Mucosa of stomach (tissue), 1 donor: ENCODE measurements at regions not wholly inside any gene's neighbourhood (a gene's known extent, or its start where the extent isn't known, plus 50 kb on each side); places are given as distances from the start of the nearest gene placed in this dataset.

ENCODE experiments used
- H3K27me3 ChIP-seq: one replicate; pipeline ENCODE4 v1.7.0; 2013; ENCODE audit warnings: mild to moderate bottlenecking, low read length; ENCODE audit not compliant: control insufficient read depth, insufficient read depth
- H3K36me3 ChIP-seq: one replicate; pipeline ENCODE4 v1.7.0; 2013; ENCODE audit warnings: low read length; ENCODE audit not compliant: control insufficient read depth, insufficient read depth
- H3K4me1 ChIP-seq: one replicate; pipeline ENCODE4 v1.7.0; 2013; ENCODE audit warnings: mild to moderate bottlenecking, low read length; ENCODE audit not compliant: control insufficient read depth, insufficient read depth
- H3K4me3 ChIP-seq: one replicate; pipeline ENCODE4 v1.7.0; 2013; ENCODE audit warnings: low read length
- H3K9ac ChIP-seq: one replicate; pipeline ENCODE4 v1.7.0; 2013; ENCODE audit warnings: mild to moderate bottlenecking, low read length, moderate library complexity
- H3K9me3 ChIP-seq: one replicate; pipeline ENCODE4 v1.7.0; 2013; ENCODE audit warnings: mild to moderate bottlenecking, low read length, moderate library complexity; ENCODE audit not compliant: control insufficient read depth
- donor health status: Pancreatic carcinoma.

DNA sequence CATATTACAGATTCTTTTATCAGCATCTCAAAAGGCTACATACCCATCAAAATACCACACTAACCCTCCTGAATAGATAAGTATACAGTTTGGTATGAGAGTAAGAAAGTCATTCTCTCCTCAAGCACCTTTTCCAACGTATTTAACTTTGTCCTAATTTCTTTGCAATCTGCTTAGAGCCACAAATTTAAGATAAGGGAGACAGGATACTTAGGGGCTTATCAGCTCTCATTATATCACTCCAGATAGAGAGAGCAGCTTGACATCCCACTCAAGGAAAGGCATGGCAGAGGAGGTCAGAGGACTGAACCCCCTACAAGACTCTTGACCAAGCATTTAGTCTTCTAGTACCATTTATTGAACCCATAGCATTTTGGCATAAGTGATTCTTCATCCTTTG is 262.4 kb downstream of the ADGRA3 start:
- Histone ChIP-seq H3K4me1 (no peaks in the 10 kb centered on the region), H3K9ac (no peak overlapping the region), H3K36me3 (no peaks in the 10 kb centered on the region), H3K9me3 (no peaks in the 10 kb centered on the region), H3K27me3 (no peaks in the 10 kb centered on the region), H3K4me3 (no peak overlapping the region)

DNA sequence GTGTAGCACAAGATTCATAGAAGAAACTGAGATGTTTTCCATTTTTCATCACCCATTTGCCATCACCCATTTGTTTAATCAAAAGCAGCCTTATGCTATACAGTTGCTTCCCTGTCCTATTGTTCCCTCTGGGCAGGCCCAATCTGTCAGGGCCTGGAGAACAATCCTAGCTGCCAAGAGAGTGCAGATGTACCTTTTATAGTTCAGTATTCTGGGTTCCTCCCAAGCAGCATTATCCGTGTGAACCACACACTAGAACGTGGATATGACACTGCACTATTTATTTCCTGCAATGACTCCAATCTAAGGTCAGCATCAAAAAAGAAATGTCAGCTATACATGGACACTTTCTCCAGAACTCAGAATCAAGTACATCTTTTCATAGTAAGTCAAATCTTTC is 269.0 kb downstream of the ADGRA3 start:
- Histone ChIP-seq H3K9ac (no peak overlapping the region), H3K4me1 (no peaks in the 10 kb centered on the region), H3K36me3 (no peaks in the 10 kb centered on the region), H3K4me3 (no peak overlapping the region), H3K27me3 (no peaks in the 10 kb centered on the region), H3K9me3 (no peaks in the 10 kb centered on the region)

DNA sequence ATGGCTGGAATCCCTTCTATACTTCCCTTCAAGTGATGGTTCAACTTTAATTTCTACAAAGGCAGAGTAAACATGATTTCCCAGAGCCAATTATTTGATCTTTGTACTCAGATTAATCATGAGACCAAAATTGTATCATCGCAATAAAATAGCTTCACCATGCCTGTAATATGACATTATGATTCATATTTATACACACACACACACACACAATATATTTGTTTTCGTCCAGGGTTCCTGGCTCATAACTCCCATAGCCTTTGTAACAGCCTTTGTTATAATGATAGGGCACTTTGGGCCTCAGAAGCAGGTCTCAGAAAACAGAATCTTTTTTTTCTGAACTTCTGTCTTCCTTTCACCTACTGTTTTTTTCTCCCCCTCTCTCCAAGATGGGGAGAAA is 270.6 kb downstream of the ADGRA3 start:
- Histone ChIP-seq H3K9me3 (no peaks in the 10 kb centered on the region), H3K36me3 (no peaks in the 10 kb centered on the region), H3K4me3 (no peak overlapping the region), H3K4me1 (no peaks in the 10 kb centered on the region), H3K27me3 (no peaks in the 10 kb centered on the region), H3K9ac (no peak overlapping the region)

DNA sequence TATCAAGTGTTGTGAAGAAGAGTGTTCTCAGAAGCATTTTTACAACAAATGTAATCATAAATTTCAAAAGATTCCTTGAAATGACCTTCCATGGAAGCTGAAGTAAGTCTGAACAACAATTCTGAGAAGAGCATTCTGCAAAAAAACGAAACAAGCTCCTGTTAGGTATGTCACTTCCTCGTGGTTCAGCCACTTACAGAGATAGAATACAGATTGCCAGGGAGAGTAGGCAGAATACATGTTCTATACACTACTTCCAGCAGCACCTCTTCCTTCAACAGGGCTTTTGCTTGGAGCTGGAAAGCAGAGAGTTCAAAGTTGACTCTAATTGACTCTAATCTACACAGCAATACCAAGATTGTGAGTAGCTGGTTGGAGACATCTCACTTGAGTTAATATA is 274.5 kb downstream of the ADGRA3 start:
- peaks cover 6% of the 10 kb centered on the region for H3K4me1 ChIP-seq
- no peak overlapping the region for H3K9ac ChIP-seq
- H3K4me3 ChIP-seq = no peak overlapping the region
- no peaks in the 10 kb centered on the region for H3K36me3 ChIP-seq
- no peaks in the 10 kb centered on the region for H3K27me3 ChIP-seq
- H3K9me3 ChIP-seq = no peaks in the 10 kb centered on the region

- no peak overlapping the region for H3K4me3 ChIP-seq
- H3K4me1 ChIP-seq = peaks cover 6% of the 10 kb centered on the region
- no peak overlapping the region for H3K9ac ChIP-seq
- H3K9me3 ChIP-seq = no peaks in the 10 kb centered on the region
- H3K36me3 ChIP-seq = no peaks in the 10 kb centered on the region
- H3K27me3 ChIP-seq = no peaks in the 10 kb centered on the region
Observed at GRCh38 chr4:22240814-22241213, 275.1 kb downstream of the ADGRA3 start.

DNA sequence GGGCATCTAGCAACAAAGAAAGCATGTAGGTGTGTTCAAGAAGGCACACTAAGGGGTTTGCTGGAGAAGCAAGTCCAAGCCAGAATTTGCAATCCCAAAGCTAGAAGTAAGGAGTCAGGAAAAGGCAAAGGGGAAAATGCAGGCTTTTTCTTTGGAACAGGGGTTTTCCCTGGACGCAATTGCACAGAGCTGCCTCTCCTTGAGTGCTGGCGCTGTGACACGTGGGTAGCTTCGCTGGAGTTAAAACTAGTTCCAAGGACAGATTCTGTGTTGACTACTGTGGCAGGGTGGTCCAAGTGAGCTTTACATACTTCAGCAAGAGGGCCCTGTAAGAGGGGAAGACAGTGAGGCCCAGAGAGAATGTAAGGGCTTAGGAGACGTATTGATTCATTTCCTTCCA is 277.1 kb downstream of the ADGRA3 start:
- H3K27me3 ChIP-seq = no peaks in the 10 kb centered on the region
- H3K4me1 ChIP-seq = peaks cover 6% of the 10 kb centered on the region
- H3K36me3 ChIP-seq = no peaks in the 10 kb centered on the region
- peak overlapping the region; percentile 38 for H3K4me3 ChIP-seq
- H3K9me3 ChIP-seq = no peaks in the 10 kb centered on the region
- H3K9ac ChIP-seq = peak overlapping the region; percentile 75

DNA sequence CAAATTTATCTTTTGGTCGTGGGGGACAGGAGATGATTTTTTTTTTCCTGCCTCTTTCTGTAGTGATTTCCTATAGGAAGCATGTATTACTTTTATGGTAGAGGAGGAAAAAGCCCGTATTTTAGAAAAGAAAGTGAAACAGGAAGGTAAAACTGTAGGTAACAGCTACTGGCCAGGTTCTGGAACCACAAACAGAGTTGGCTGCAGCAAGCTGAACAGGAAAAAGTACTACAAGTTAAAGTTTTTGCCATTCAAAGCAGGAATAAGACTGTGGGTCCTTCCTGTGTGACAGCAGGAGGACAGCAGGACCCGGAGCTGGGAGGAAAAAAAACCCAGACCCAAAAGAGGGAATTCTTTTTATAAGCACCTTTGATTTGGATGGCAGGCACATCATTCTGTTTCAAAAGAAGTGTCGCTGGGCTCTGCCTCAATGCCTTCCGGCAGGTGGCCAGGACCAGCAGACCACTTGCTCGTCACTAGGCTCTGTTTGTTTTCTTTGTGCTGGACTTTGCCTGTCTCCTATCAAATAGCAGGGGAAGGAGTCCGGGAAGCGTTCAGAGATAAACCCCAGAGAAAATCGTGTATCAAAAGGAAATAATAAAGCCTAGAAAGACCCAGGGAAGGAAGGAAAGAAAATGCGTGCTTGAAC is 277.9 kb downstream of the ADGRA3 start:
- Histone ChIP-seq H3K4me1 (peaks cover 6% of the 10 kb centered on the region), H3K36me3 (no peaks in the 10 kb centered on the region), H3K4me3 (peak overlapping the region; percentile 38), H3K9ac (peak overlapping the region; percentile 75), H3K27me3 (no peaks in the 10 kb centered on the region), H3K9me3 (no peaks in the 10 kb centered on the region)

- H3K4me3 ChIP-seq = peak overlapping the region; percentile 38
- H3K4me1 ChIP-seq = peaks cover 6% of the 10 kb centered on the region
- H3K27me3 ChIP-seq = no peaks in the 10 kb centered on the region
- peak overlapping the region; percentile 75 for H3K9ac ChIP-seq
- H3K36me3 ChIP-seq = no peaks in the 10 kb centered on the region
- H3K9me3 ChIP-seq = no peaks in the 10 kb centered on the region
Observed at GRCh38 chr4:22237155-22237751, 278.6 kb downstream of the ADGRA3 start.

- H3K27me3 ChIP-seq = no peaks in the 10 kb centered on the region
- no peaks in the 10 kb centered on the region for H3K9me3 ChIP-seq
- no peak overlapping the region for H3K9ac ChIP-seq
- no peaks in the 10 kb centered on the region for H3K36me3 ChIP-seq
- peaks cover 6% of the 10 kb centered on the region for H3K4me1 ChIP-seq
- H3K4me3 ChIP-seq = no peak overlapping the region
Observed at GRCh38 chr4:22235698-22236097, 280.2 kb downstream of the ADGRA3 start.

- H3K27me3 ChIP-seq = no peaks in the 10 kb centered on the region
- no peak overlapping the region for H3K9ac ChIP-seq
- H3K9me3 ChIP-seq = no peaks in the 10 kb centered on the region
- no peaks in the 10 kb centered on the region for H3K36me3 ChIP-seq
- no peak overlapping the region for H3K4me3 ChIP-seq
- H3K4me1 ChIP-seq = no peaks in the 10 kb centered on the region
Observed at GRCh38 chr4:22233230-22233629, 282.6 kb downstream of the ADGRA3 start.

GRCh38 chr4:22220965-22221364 is 272.4 kb upstream of the KCNIP4 start:
- Histone ChIP-seq H3K36me3 (no peaks in the 10 kb centered on the region), H3K4me1 (no peaks in the 10 kb centered on the region), H3K9me3 (no peaks in the 10 kb centered on the region), H3K27me3 (no peaks in the 10 kb centered on the region), H3K4me3 (no peak overlapping the region), H3K9ac (no peak overlapping the region)

- no peaks in the 10 kb centered on the region for H3K27me3 ChIP-seq
- H3K9ac ChIP-seq = no peak overlapping the region
- H3K9me3 ChIP-seq = no peaks in the 10 kb centered on the region
- no peaks in the 10 kb centered on the region for H3K4me1 ChIP-seq
- no peaks in the 10 kb centered on the region for H3K36me3 ChIP-seq
- H3K4me3 ChIP-seq = no peak overlapping the region
Observed at GRCh38 chr4:22217480-22217879, 268.9 kb upstream of the KCNIP4 start.

GRCh38 chr4:22216278-22216677 is 267.7 kb upstream of the KCNIP4 start:
- H3K36me3 ChIP-seq = no peaks in the 10 kb centered on the region
- no peaks in the 10 kb centered on the region for H3K4me1 ChIP-seq
- H3K4me3 ChIP-seq = no peak overlapping the region
- H3K27me3 ChIP-seq = no peaks in the 10 kb centered on the region
- no peak overlapping the region for H3K9ac ChIP-seq
- no peaks in the 10 kb centered on the region for H3K9me3 ChIP-seq
